Glomerular endothelial cell (primary cell): ENCODE measurements at regions not wholly inside any gene's neighbourhood (a gene's known extent, or its start where the extent isn't known, plus 50 kb on each side); places are given as distances from the start of the nearest gene placed in this dataset.

Experiments
- DNase-seq: peaks from one replicate; pipeline ENCODE4 v3.0.0-alpha.2; 2011; ENCODE audit warnings: low read depth, low spot score; ENCODE audit errors: extremely low read depth

- no peak for DNase-seq
Measured at GRCh38 chr11:81476345-81476744, 1257.3 kb downstream of the FAM181B start.

DNA sequence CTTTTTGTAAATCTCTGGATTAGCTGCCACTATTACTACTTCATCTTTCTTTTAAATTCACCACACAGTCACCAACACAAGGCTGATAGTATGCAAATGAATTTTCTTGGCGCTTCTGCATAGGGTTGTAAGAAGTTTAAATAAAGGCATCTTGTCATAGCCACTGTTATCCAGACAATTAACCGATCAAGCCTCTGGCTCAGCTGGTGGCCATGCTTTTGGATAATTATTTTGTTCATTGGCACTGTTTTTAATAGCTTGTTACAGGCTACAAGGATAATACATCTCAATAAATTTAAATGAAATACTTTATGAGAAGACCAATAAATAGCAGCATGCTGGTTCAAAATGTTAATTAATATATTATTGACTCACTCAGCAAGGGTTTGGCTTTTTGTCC, 1261.0 kb downstream of the FAM181B start:
- DNase-seq = no peak

DNA sequence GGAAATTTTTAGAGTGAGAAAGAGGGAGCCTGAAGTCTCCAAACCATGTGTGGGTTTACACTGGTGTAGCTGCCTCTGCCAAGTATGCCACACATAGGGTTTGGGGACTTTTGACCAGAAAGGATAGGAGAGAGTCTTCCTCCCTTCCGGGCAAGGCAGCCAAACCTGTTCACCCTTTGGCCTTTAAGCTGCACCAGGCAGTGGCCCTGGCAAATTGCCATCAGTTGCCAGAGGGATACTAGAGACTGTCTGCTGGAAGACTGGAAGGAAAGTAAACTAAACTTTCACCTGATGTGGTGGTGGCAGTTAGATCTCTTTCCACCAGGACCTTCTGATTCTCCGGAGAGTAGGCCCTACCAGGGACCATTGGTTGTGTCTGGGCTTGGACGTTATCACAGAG, 1263.2 kb downstream of the FAM181B start:
- DNase-seq = no peak

DNA sequence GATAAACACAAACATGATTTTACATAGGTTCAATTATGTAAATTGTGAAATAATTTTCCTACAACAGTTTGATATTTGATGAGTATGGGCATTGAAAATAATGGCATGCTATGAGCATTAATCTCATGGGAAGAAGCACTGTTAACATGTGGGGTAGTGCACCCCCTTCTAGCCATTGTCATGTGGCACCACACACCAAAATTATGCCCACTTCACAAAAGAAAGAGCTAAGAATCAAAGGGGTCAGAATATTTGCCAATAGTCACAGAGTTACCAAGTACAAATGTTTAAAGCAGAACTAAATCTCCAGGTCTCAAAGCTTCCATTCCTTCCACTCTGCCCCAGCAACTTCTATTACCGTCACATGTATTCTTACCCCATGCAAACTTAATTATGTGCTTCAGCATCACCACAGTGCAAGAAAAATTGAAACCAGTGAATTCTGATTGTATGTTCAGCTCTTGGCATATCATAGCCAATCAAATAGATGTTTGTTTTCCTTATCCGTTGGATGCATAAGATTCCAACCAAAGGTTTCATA, 1273.8 kb downstream of the FAM181B start:
- no peak for DNase-seq

DNA sequence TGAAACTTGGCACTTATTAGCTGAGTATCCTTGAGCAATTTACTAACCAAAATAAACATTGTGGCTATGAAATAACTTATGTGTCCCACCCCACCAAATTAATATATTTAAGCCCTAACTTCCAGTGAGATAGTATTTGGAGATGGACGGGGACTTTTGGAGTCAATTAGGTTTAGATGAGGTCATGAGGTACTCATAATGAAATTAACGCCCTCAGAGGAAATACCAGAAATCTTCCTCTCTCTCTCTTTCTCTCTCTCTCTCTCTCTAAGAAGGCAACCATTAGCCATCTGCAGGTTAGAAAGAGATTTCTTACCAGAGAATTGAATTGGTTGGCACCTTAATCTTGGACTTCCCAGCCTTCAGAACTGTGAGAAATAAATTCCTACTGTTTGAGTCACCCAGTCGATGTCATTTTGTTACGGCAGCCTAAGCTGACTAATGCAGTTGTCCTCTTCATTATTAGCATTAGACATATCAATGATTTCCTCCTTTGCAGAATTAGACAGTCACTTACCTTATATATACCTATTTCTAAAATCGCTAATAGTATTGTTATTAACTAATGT, 1284.0 kb downstream of the FAM181B start:
- DNase-seq = no peak

- no peak for DNase-seq
Measured at GRCh38 chr11:81444297-81444696, 1289.4 kb downstream of the FAM181B start.

DNA sequence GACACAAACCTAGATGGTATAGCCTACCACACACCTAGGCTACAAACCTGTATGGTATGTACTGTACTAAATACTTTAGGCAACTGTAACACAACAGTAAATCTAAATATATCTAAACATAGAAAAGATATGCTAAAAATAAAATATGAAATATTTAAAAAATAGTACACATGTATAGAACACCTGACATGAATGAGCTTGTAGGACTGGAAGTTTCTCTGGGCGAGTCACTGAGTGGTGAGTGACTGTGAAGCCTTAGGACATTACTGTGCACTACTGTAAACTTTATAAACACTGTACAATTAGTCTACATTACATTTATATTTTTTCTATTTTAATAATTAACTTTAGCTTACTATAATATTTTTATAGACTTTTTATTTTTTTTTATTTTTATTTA, 1301.3 kb downstream of the FAM181B start:
- DNase-seq = no peak

- no peak for DNase-seq
Measured at GRCh38 chr11:81424822-81425221, 1308.8 kb downstream of the FAM181B start.

- DNase-seq = no peak
Measured at GRCh38 chr11:81422402-81422801, 1311.3 kb downstream of the FAM181B start.

DNA sequence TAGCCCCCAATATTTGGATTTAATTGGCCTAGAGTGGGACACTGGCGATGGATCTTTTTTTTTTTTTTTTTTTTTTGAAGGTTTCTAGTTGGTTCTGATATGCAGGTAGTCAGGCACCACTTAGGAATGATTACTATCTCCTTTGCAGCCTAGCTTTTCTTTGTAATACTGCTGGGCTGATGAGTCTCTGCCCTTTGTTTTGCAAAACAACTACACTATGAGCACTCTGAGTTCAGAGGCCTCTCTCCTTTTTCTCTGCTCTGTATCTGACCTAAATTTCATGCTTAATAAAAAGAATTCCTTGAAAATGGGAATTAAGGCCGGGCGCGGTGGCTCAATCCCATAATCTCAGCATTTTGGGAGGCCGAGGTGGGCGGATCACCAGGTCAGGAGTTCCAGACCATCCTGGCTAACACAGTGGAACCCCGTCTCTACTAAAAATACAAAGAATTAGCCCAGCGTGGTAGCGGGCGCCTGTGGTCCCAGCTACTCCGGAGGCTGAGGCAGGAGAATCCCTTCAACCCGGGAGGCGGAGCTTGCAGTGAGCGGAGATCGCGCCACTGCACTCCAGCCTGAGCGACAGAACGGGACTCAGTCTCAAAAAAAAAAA, 1312.3 kb downstream of the FAM181B start:
- DNase-seq = no peak

GRCh38 chr11:81420668-81421250, 1312.9 kb downstream of the FAM181B start:
- DNase-seq = no peak

- DNase-seq = no peak
Measured at GRCh38 chr11:81397316-81397715, 1336.3 kb downstream of the FAM181B start.

DNA sequence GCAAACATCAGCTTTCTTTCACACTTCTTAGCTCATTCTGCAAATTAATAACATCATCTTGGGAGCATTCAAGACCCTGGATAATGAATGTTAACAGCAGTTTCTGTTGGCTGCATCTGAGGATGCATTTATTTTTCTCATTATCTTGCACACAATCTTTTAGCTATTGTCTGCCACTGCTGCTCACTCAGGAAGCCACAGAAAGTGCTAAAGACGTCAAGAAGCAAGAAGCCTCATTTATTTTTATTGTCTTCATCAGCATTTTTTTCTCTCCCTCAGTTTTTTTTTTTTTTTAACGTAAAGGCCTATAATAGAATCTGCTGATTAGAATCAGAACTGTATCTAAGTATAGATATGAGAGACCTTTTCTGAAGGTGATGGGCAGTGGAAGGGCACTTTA, 1339.4 kb downstream of the FAM181B start:
- no peak for DNase-seq

GRCh38 chr11:81388326-81388725, 1345.3 kb downstream of the FAM181B start:
- DNase-seq = no peak

- no peak for DNase-seq
Measured at GRCh38 chr11:81380395-81380794, 1353.3 kb downstream of the FAM181B start.

GRCh38 chr11:81377418-81377817, 1356.2 kb downstream of the FAM181B start:
- no peak for DNase-seq

GRCh38 chr11:81373986-81374385, 1359.7 kb downstream of the FAM181B start:
- no peak for DNase-seq

- DNase-seq = no peak
Measured at GRCh38 chr11:81368192-81368591, 1365.5 kb downstream of the FAM181B start.

GRCh38 chr11:81365496-81365895, 1368.2 kb downstream of the FAM181B start:
- DNase-seq = no peak

DNA sequence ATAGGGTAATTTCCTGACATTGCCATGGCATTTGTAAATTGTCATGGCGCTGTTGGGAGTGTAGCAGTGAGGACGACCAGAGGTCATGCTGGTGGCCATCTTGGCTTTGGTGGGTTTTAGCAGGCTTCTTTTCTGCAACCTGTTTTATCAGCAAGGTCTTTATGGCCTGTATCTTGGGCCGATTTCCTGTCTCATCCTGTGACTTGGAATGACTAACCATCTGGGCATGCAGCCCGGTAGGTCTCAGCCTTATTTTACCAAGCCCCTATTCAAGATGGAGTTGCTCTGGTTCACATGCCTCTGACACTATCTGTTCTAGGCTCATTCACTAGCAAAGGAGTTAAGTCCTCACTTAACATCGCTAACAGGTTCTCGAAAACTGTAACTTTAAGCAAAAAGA, 1374.2 kb downstream of the FAM181B start:
- DNase-seq = no peak

DNA sequence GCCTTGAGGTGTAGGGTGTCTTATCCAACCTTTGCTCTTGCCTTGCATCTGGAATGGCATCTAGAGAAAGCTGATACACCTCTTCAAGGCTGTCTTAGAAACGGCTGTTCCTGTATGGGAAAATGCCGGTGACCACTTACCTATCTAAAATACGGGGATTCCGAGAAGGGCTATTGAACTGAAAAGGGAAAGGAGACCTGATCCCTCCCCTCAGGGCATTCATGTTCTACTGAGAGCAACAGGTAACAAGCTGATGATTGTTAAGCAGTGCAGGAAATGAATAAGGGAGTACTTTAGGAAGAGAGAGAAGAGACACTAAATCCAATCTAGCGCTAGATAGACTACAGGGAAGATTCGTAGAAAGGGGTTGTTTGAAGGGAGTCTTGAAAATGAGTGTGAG, 1388.1 kb downstream of the FAM181B start:
- DNase-seq = no peak

DNA sequence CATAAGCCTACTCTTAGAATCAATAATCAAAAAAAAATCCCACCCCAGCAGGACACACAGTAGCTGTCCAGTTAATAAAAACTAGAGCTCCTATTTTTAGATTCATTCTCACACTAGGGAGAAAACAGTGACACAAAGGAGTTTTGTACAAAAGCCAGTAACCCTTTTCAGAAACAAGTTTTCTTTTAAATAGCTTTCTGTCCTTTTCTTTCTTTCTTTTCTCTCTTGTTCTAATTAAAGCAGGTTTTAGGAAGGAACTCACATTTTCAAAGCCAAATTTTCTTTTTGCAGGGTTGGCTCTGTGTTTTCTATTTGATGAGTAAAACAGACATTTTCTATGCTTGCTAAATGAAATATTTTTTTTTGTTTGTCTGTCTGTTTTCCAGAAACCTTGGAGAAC, 1390.7 kb downstream of the FAM181B start:
- DNase-seq = no peak
